HepG2 (cell line): ENCODE measurements at regions not wholly inside any gene's neighbourhood (a gene's known extent, or its start where the extent isn't known, plus 50 kb on each side); places are given as distances from the start of the nearest gene placed in this dataset.

Source experiments
- ATAC-seq: fragments of 200-7000 bp; cut with Tn5 transposase; 3 replicates; pipeline ENCODE4 v1.9.1; 2020; ENCODE audit warnings: mild to moderate bottlenecking, moderate library complexity
- BruUV-seq: library from RNA; stranded (reverse); fragments of 400-500 nt; replicated peaks from 2 replicates; lab custom pipeline; 2021; lab: Mats Ljungman, UMichigan
- CTCF ChIA-PET: fragments of 300-600 bp; formaldehyde crosslinking; extraction: SDS; loops from one replicate; lab custom pipeline; 2021; ENCODE audit warnings: low total read pairs, inconsistent platforms, low intra/inter-chr PET ratio; lab: Yijun Ruan, JAX
- POLR2A ChIA-PET: fragments of 350-600 bp; sonication (Branson Sonifier 250); formaldehyde crosslinking; loops from one replicate; lab custom pipeline; 2020; ENCODE audit warnings: antibody characterized with exemption, inconsistent platforms; lab: Yijun Ruan, JAX
- DNase-seq: peaks from one replicate; pipeline ENCODE4 v3.0.0-alpha.2; 2015; ENCODE audit warnings: low spot score
- FAIRE-seq: peaks from 3 replicates; lab custom pipeline; 2011; peaks lifted over from hg19 to GRCh38; lab: Jason Lieb, UNC
- H2AFZ ChIP-seq: one replicate; pipeline ENCODE4 v1.6.1; 2011; ENCODE audit warnings: low read length, inconsistent platforms
- H3K27ac ChIP-seq: fragments of 300-600 bp; 3 replicates; pipeline ENCODE4 v1.8.0; 2011; ENCODE audit warnings: mixed run types, mild to moderate bottlenecking, mixed read lengths, low read length, inconsistent platforms; ENCODE audit not compliant: insufficient read depth; ENCODE audit errors: extremely low read length
- H3K27me3 ChIP-seq, 2 experiments: fragments of 200-600 bp in 1 of 2; 2 replicates in 1 of 2; 3 replicates in 1 of 2; pipeline versions ENCODE4 v1.6.0 to v1.8.0; 2011; ENCODE audit warnings: low read length in 2 of 2, mild to moderate bottlenecking in 2 of 2, moderate library complexity in 2 of 2, inconsistent platforms in 1 of 2; ENCODE audit not compliant: insufficient read depth in 2 of 2, control insufficient read depth in 1 of 2
- H3K36me3 ChIP-seq, 2 experiments: fragments of 200-600 bp in 1 of 2; replicated peaks in 1 of 2; 2 replicates in 1 of 2; 3 replicates in 1 of 2; pipeline versions ENCODE4 v1.5.1 to v1.8.0; 2011; ENCODE audit warnings: low read length in 2 of 2, inconsistent platforms in 1 of 2; ENCODE audit not compliant: insufficient read depth in 2 of 2, control insufficient read depth in 1 of 2
- H3K4me1 ChIP-seq: 2 replicates; pipeline ENCODE4 v1.5.1; 2012; ENCODE audit warnings: low read length, inconsistent platforms; ENCODE audit not compliant: insufficient read depth
- H3K4me2 ChIP-seq: 2 replicates; pipeline ENCODE4 v1.6.0; 2011; ENCODE audit warnings: low read depth, low read length, inconsistent platforms
- H3K4me3 ChIP-seq, 3 experiments: fragments of 200-600 bp in 1 of 3; sonication (generic), shearing (Covaris generic) in 1 of 3; replicated peaks in 1 of 3; 2 replicates each; pipeline ENCODE4 v1.5.1; 2011 to 2016; ENCODE audit warnings: low read length in 3 of 3, inconsistent platforms in 2 of 3, low read depth in 2 of 3, mild to moderate bottlenecking in 2 of 3, control low read depth in 1 of 3, mixed read lengths in 1 of 3; ENCODE audit not compliant: insufficient read depth in 1 of 3
- H3K79me2 ChIP-seq: one replicate; pipeline ENCODE4 v1.6.1; 2011; ENCODE audit warnings: low read length, inconsistent platforms; ENCODE audit not compliant: insufficient read depth
- H3K9ac ChIP-seq: 2 replicates; pipeline ENCODE4 v1.6.0; 2011; ENCODE audit warnings: mild to moderate bottlenecking, low read depth, low read length, inconsistent platforms; ENCODE audit not compliant: insufficient read depth
- H3K9me3 ChIP-seq: 2 replicates; pipeline ENCODE4 v1.5.1; 2012; ENCODE audit warnings: mild to moderate bottlenecking, low read length
- H4K20me1 ChIP-seq: 2 replicates; pipeline ENCODE4 v1.6.0; 2011; ENCODE audit warnings: inconsistent platforms, mild to moderate bottlenecking, low read length, moderate library complexity; ENCODE audit not compliant: insufficient read depth
- FOXP4 ChIP-seq: sonication (generic); formaldehyde crosslinking; IDR thresholded peaks from 2 replicates; pipeline ENCODE4 v1.4.0; 2020; ENCODE audit warnings: missing genetic modification reagents
- PLSCR1 ChIP-seq: sonication (generic); formaldehyde crosslinking; IDR thresholded peaks from 2 replicates; pipeline ENCODE4 v1.5.0; 2020; ENCODE audit warnings: missing genetic modification reagents, mild to moderate bottlenecking, borderline replicate concordance
- POGK ChIP-seq: sonication (generic); formaldehyde crosslinking; conservative IDR thresholded peaks from 2 replicates; pipeline ENCODE4 v1.8.0; 2022; ENCODE audit warnings: mild to moderate bottlenecking, moderate library complexity, missing genetic modification reagents
- UBTF ChIP-seq: sonication (generic); formaldehyde crosslinking; IDR thresholded peaks from 2 replicates; pipeline ENCODE4 v1.4.0; 2020; ENCODE audit warnings: mild to moderate bottlenecking, missing genetic modification reagents
- ZFP82 ChIP-seq: sonication (generic); formaldehyde crosslinking; IDR thresholded peaks from 2 replicates; pipeline ENCODE4 v1.5.1; 2020; ENCODE audit warnings: mild to moderate bottlenecking, missing genetic modification reagents, borderline replicate concordance
- ZNF256 ChIP-seq: sonication (generic); formaldehyde crosslinking; conservative IDR thresholded peaks from 2 replicates; pipeline ENCODE4 v1.4.0; 2020; ENCODE audit warnings: missing genetic modification reagents
- ZNF460 ChIP-seq: sonication (generic); formaldehyde crosslinking; IDR thresholded peaks from 2 replicates; pipeline ENCODE4 v1.5.1; 2020; ENCODE audit warnings: missing genetic modification reagents, mild to moderate bottlenecking, borderline replicate concordance
- ZNF549 ChIP-seq: sonication (generic); formaldehyde crosslinking; IDR thresholded peaks from 2 replicates; pipeline ENCODE4 v1.5.0; 2020; ENCODE audit warnings: missing genetic modification reagents
- ZNF574 ChIP-seq: sonication (generic); formaldehyde crosslinking; IDR thresholded peaks from 2 replicates; pipeline ENCODE4 v1.4.0; 2020; ENCODE audit warnings: missing genetic modification reagents
- WGBS: methylation state at CpG from one replicate; pipeline ENCODE4 v1.1.6; 2017; ENCODE audit warnings: low lambda C conversion rate; 5-methylcytosine and 5-hydroxymethylcytosine counted together
- in situ Hi-C: cut with HindIII; loops from 2 replicates; pipeline ENCODE4 v1.10.0; 2017; ENCODE audit warnings: low pct_unique_long_range_greater_than_20kb; ENCODE audit not compliant: extremely low pct_ligation_motif_present
- intact Hi-C: fragments of 100-400 bp; cut with micrococcal nuclease; formaldehyde crosslinking; loops from one replicate; pipeline ENCODE4 v1.10.0; 2022; ENCODE audit not compliant: unreplicated experiment

- Histone ChIP-seq H3K27me3 (peaks cover 0 to 20% of the 10 kb centered on the region in 2 experiments; a peak in 2 of 5 replicates), H3K4me2 (no peak overlapping the region), H3K79me2 (no peaks in the 10 kb centered on the region), H3K9ac (no peak overlapping the region), H3K36me3 (no peaks in the 10 kb centered on the region), H3K27ac (no peak overlapping the region), H3K4me1 (no peaks in the 10 kb centered on the region), H3K4me3 (no peak overlapping the region), H3K9me3 (no peaks in the 10 kb centered on the region), H2AFZ (no peak overlapping the region), H4K20me1 (no peaks in the 10 kb centered on the region)
- 7% methylated on average over 7 of the region's 7 CpGs for WGBS
- ATAC-seq (no peak), DNase-seq (no peak), FAIRE-seq (no peak)
- in situ Hi-C loops, result no loop called here
- POLR2A ChIA-PET, result no interaction called here
- no TSS peak for BruUV-seq
- CTCF ChIA-PET, result no interaction called here
- intact Hi-C loops, result no loop called here
- TF ChIP-seq FOXP4 (CRISPR knock-in tag) (no peak), ZNF256 (CRISPR knock-in tag) (no peak), ZNF574 (no peak), UBTF (CRISPR knock-in tag) (no peak), ZNF549 (no peak), POGK (CRISPR knock-in tag) (no peak), ZNF460 (CRISPR knock-in tag) (no peak), PLSCR1 (CRISPR knock-in tag) (no peak), ZFP82 (CRISPR knock-in tag) (no peak)
- TF ChIP-seq, all 625 proteins: peak for 0
These were observed 340.5 kb downstream of the ZNF536 start for GRCh38 chr19:30712431-30713337.
